PC-9 (cell line): ENCODE measurements at regions not wholly inside any gene's neighbourhood (a gene's known extent, or its start where the extent isn't known, plus 50 kb on each side); places are given as distances from the start of the nearest gene placed in this dataset.

Experiments
- CTCF ChIP-seq: fragments of 200-600 bp; sonication (generic); conservative IDR thresholded peaks from 2 replicates; pipeline ENCODE4 v1.6.1; 2017; ENCODE audit warnings: mixed run types, antibody characterized with exemption, mild to moderate bottlenecking, moderate library complexity
- EZH2 ChIP-seq: fragments of 200-600 bp; sonication (generic); IDR thresholded peaks from 2 replicates; pipeline ENCODE4 v1.8.0; 2017; ENCODE audit warnings: antibody characterized with exemption, low read depth

- TF ChIP-seq CTCF: no peak
- TF ChIP-seq EZH2: no peak
Observed at GRCh38 chr3:159416856-159417255, 571.8 kb upstream of the IL12A start.
